Fibroblast of villous mesenchyme (primary cell): ENCODE measurements at regions not wholly inside any gene's neighbourhood (a gene's known extent, or its start where the extent isn't known, plus 50 kb on each side); places are given as distances from the start of the nearest gene placed in this dataset.
A peak's percentile ranks its signal among the peaks of the same experiment; 100 is the strongest.

Experiments used
- DNase-seq: peaks from one replicate; pipeline ENCODE4 v3.0.0-alpha.2; 2010; ENCODE audit warnings: low read depth
- H3K4me3 ChIP-seq: 2 replicates; pipeline ENCODE4 v1.5.1; 2011; ENCODE audit warnings: low read depth, mild to moderate bottlenecking, low read length
- TF ChIP-seq, protein P1 (sequence below): IDR thresholded peaks from 2 replicates; pipeline ENCODE4 v1.5.1; 2012; ENCODE audit warnings: low read depth, mild to moderate bottlenecking, low read length; ENCODE audit not compliant: insufficient read depth

DNA sequence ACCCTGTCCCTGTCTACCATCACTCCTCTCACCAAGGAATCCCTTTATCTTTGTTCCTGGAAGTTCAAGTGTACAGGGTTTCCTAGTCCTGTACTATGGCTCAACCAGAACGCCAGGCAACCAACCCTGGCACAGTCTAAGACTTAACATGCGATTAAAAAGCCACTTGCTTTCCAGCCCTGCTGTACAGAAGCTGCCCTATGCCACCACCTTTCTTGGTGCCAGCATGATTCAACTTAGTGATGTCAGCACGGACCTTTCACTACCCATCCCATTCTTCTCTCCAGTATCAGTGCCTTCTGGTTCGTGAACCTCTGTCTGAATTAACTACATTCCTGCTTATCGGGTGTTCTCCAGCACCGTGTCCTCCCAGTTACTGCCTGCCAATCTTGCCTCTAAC, 151.1 kb downstream of the KLF12 start:
- H3K4me3 ChIP-seq: no peak overlapping the region
- DNase-seq: no peak
- TF ChIP-seq, protein P1, sequence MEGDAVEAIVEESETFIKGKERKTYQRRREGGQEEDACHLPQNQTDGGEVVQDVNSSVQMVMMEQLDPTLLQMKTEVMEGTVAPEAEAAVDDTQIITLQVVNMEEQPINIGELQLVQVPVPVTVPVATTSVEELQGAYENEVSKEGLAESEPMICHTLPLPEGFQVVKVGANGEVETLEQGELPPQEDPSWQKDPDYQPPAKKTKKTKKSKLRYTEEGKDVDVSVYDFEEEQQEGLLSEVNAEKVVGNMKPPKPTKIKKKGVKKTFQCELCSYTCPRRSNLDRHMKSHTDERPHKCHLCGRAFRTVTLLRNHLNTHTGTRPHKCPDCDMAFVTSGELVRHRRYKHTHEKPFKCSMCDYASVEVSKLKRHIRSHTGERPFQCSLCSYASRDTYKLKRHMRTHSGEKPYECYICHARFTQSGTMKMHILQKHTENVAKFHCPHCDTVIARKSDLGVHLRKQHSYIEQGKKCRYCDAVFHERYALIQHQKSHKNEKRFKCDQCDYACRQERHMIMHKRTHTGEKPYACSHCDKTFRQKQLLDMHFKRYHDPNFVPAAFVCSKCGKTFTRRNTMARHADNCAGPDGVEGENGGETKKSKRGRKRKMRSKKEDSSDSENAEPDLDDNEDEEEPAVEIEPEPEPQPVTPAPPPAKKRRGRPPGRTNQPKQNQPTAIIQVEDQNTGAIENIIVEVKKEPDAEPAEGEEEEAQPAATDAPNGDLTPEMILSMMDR: no peak

DNA sequence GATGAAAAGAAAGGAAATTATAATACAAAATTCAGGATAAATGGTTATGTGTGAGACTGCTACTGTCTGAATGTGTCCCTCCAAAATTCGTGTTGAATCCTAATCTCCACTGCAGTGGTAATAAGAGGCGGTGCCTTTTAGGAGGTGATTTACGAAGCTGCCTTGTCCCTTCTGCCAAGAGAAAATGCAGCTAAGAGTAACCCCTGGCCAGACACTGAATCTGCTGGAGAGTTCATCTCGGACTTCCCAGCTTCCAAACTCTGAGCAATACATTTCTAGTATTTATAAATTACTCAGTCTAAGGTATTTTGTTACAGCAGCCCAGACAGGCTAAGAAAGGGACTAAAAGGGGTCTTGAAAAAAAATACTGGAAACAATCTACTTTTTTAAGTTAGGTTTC, 152.6 kb downstream of the KLF12 start:
- peak; percentile 8 for DNase-seq
- no peak overlapping the region for H3K4me3 ChIP-seq
- TF ChIP-seq, protein P1: no peak

DNA sequence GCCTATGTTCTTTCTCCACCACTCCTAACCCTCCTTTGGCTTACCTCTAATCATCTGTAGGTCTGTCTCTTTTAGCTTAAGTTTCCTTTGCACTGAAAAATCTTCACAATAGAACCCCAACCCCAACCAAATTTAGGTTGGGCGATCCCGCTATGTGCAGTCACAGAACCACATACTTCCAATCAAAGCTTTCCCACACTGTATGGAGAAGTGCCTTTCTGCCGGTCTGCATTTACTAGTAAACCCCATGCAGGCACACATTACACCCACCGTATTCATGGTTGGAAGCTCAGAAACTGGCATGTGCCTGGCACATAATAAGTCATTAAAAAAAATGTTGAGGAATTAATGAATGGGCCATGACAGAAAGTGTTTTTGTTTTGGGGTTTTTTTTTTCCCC, 158.4 kb downstream of the KLF12 start:
- H3K4me3 ChIP-seq: no peak overlapping the region
- DNase-seq: no peak
- TF ChIP-seq, protein P1: no peak

DNA sequence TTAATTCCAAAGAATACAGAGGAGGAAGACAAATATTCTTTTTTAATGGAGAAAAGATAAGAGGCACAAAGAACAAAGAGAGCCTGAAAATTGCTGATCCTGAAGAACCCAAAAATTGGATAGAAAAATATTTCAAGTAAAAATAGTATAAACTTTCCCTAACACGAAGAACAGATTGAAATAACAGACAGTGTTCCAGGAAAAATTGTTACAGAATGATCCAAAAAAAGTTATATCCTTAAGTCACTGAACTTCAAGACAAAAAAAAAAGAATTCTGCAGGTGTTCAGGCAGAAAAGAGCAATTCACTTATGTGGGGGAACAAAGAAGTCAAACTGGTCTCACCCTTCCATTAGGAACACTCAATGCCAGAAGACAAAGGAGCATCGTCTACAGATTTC, 160.2 kb downstream of the KLF12 start:
- TF ChIP-seq, protein P1: no peak
- H3K4me3 ChIP-seq: no peak overlapping the region
- no peak for DNase-seq

DNA sequence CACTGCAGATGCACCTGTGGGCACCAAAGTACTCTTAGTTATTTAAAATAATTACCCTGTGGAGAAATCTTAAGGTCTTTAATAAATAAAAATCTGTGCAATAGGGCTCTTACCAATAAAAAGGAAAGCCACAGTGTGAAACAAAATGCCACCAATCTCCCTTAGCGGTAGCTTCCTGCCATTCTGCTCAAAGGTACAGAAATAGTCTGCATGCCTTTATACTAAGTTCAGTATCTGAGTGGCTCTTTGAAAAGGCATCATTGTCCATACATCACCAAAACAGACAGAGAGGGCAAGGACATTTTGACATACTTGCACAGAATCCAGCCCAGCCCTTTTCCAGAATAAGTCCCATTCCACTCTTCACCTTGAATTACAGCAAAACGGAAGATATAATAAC, 161.0 kb downstream of the KLF12 start:
- no peak overlapping the region for H3K4me3 ChIP-seq
- TF ChIP-seq, protein P1: no peak
- DNase-seq: no peak

DNA sequence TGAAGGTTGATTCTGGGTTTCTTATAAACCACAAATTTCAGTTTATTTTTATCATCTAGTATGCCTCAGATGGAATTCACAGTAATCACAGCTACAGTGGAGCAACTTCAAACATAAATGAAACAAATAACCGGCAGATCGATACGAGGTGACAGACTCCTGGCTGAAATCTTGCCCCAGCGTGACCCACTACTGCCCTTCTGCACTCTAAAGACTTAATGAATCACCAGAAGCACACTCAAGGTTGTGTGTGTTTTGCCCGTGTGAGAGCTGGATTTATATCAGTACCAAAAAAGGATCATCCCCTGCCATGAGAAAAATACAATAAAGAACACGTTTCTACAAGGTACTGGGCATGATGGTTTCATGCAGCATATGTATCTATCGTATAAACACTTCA, 161.7 kb downstream of the KLF12 start:
- TF ChIP-seq, protein P1: no peak
- no peak for DNase-seq
- H3K4me3 ChIP-seq: no peak overlapping the region

DNA sequence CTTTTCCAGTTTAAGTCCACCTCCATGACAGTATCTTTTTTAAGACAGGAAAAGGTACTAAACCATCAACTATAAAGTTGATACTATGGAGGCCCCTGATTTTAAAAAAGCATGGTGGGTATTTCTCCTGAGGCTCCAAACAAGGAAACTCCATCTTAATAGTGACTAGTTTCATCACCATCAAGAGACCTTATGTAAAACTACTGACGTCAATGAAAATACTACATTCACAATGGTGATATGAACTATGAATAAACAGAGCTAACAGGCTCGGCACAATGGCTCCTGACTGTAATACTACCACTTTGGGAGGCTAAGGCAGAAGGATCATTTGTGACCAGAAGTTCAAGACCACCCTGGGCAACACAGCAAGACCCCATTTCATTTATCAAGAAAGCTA, 162.7 kb downstream of the KLF12 start:
- no peak overlapping the region for H3K4me3 ChIP-seq
- DNase-seq: no peak
- TF ChIP-seq, protein P1: no peak
